Suprapubic skin (tissue), 4 donors: ENCODE measurements at regions not wholly inside any gene's neighbourhood (a gene's known extent, or its start where the extent isn't known, plus 50 kb on each side); places are given as distances from the start of the nearest gene placed in this dataset.

Experiments
- DNase-seq, 2 donors: peaks; one replicate each; pipeline ENCODE4 v3.0.0-alpha.2; 2019; ENCODE audit warnings: low spot score in 2 of 2
- H3K27ac ChIP-seq: fragments of 200-600 bp; sonication (generic); one replicate; pipeline ENCODE4 v1.5.1; 2019
- H3K27me3 ChIP-seq: fragments of 200-600 bp; sonication (generic); one replicate; pipeline ENCODE4 v1.5.1; 2019
- H3K36me3 ChIP-seq: fragments of 200-600 bp; sonication (generic); one replicate; pipeline ENCODE4 v1.5.1; 2019
- H3K4me1 ChIP-seq: fragments of 200-600 bp; sonication (generic); one replicate; pipeline ENCODE4 v1.5.1; 2019
- H3K4me3 ChIP-seq: fragments of 200-600 bp; sonication (generic); one replicate; pipeline ENCODE4 v1.5.1; 2019; ENCODE audit warnings: mild to moderate bottlenecking
- H3K9me3 ChIP-seq: fragments of 200-600 bp; sonication (generic); one replicate; pipeline ENCODE4 v1.5.1; 2019
- CTCF ChIP-seq, 2 donors: fragments of 200-600 bp in 1 of 2; fragments of 450-650 bp in 1 of 2; sonication (generic) in 1 of 2; IDR thresholded peaks; one replicate each; pipeline ENCODE4 v1.5.1; 2016 to 2019; ENCODE audit warnings: antibody characterized with exemption in 2 of 2, mild to moderate bottlenecking in 1 of 2, moderate library complexity in 1 of 2
- EP300 ChIP-seq: sonication (generic); formaldehyde crosslinking; IDR thresholded peaks from one replicate; pipeline ENCODE4 v1.6.1; 2017; ENCODE audit warnings: antibody characterized with exemption
- POLR2A ChIP-seq, 2 donors: fragments of 450-650 bp; IDR thresholded peaks; one replicate each; pipeline ENCODE4 v1.6.1; 2017; ENCODE audit warnings: antibody characterized with exemption in 2 of 2, mild to moderate bottlenecking in 2 of 2, moderate library complexity in 2 of 2
- POLR2AphosphoS5 ChIP-seq, 3 donors: sonication (generic); formaldehyde crosslinking; IDR thresholded peaks; one replicate each; pipeline ENCODE4 v1.6.1; 2017; ENCODE audit warnings: antibody characterized with exemption in 3 of 3
- WGBS: methylation state at CpG from one replicate; pipeline ENCODE4 v1.1.5; 2018; 5-methylcytosine and 5-hydroxymethylcytosine counted together

GRCh38 chr5:5887833-5888232 lies 465.4 kb downstream of the ICE1 start:
- TF ChIP-seq POLR2AphosphoS5 (IDR thresholded peaks at IDR 0.05) (no peak), CTCF (IDR thresholded peaks at IDR 0.05) (no peak), POLR2A (IDR thresholded peaks at IDR 0.05) (no peak), EP300 (no peak)
- Histone ChIP-seq H3K9me3 (no peaks in the 10 kb centered on the region), H3K4me3 (no peak overlapping the region), H3K27ac (no peak overlapping the region), H3K4me1 (no peaks in the 10 kb centered on the region), H3K27me3 (peaks cover 9% of the 10 kb centered on the region), H3K36me3 (no peaks in the 10 kb centered on the region)
- no peak for DNase-seq
- 35% methylated on average over 3 of the region's 3 CpGs for WGBS

GRCh38 chr5:5886812-5887486 lies 464.5 kb downstream of the ICE1 start:
- WGBS = 20% methylated on average over 21 of the region's 42 CpGs
- Histone ChIP-seq H3K4me1 (no peaks in the 10 kb centered on the region), H3K9me3 (no peaks in the 10 kb centered on the region), H3K4me3 (no peak overlapping the region), H3K27me3 (peaks cover 9% of the 10 kb centered on the region), H3K27ac (no peak overlapping the region), H3K36me3 (no peaks in the 10 kb centered on the region)
- TF ChIP-seq CTCF (IDR thresholded peaks at IDR 0.05) (peak in 1 of 2 donors; percentile 77), POLR2A (IDR thresholded peaks at IDR 0.05) (no peak), POLR2AphosphoS5 (IDR thresholded peaks at IDR 0.05) (no peak), EP300 (no peak)
- no peak for DNase-seq

- TF ChIP-seq EP300 = no peak
- TF ChIP-seq CTCF (IDR thresholded peaks at IDR 0.05) = no peak
- no peak for TF ChIP-seq POLR2AphosphoS5 (IDR thresholded peaks at IDR 0.05)
- TF ChIP-seq POLR2A (IDR thresholded peaks at IDR 0.05) = no peak
- peaks cover 9% of the 10 kb centered on the region for H3K27me3 ChIP-seq
- H3K36me3 ChIP-seq = no peaks in the 10 kb centered on the region
- H3K9me3 ChIP-seq = no peaks in the 10 kb centered on the region
- no peak overlapping the region for H3K27ac ChIP-seq
- no peaks in the 10 kb centered on the region for H3K4me1 ChIP-seq
- H3K4me3 ChIP-seq = no peak overlapping the region
- DNase-seq = no peak
- 89% methylated on average over 20 of the region's 20 CpGs for WGBS
Observed at GRCh38 chr5:5886353-5886752, 463.9 kb downstream of the ICE1 start.

- Histone ChIP-seq H3K4me1 (no peaks in the 10 kb centered on the region), H3K27me3 (peaks cover 9% of the 10 kb centered on the region), H3K4me3 (no peak overlapping the region), H3K27ac (no peak overlapping the region), H3K36me3 (no peaks in the 10 kb centered on the region), H3K9me3 (no peaks in the 10 kb centered on the region)
- 96% methylated on average over 8 of the region's 8 CpGs for WGBS
- no peak for DNase-seq
- TF ChIP-seq EP300 (no peak), POLR2AphosphoS5 (IDR thresholded peaks at IDR 0.05) (no peak), POLR2A (IDR thresholded peaks at IDR 0.05) (no peak), CTCF (IDR thresholded peaks at IDR 0.05) (no peak)
Observed at GRCh38 chr5:5885782-5886181, 463.3 kb downstream of the ICE1 start.

- H3K36me3 ChIP-seq = no peaks in the 10 kb centered on the region
- no peaks in the 10 kb centered on the region for H3K9me3 ChIP-seq
- no peak overlapping the region for H3K27ac ChIP-seq
- H3K27me3 ChIP-seq = peaks cover 9% of the 10 kb centered on the region
- no peak for TF ChIP-seq EP300
- TF ChIP-seq POLR2AphosphoS5 (IDR thresholded peaks at IDR 0.05) = no peak
- no peak for TF ChIP-seq CTCF (IDR thresholded peaks at IDR 0.05)
- no peak for TF ChIP-seq POLR2A (IDR thresholded peaks at IDR 0.05)
- H3K4me3 ChIP-seq = no peak overlapping the region
- H3K4me1 ChIP-seq = no peaks in the 10 kb centered on the region
- no peak for DNase-seq
- 87% methylated on average over 5 of the region's 5 CpGs for WGBS
Observed at GRCh38 chr5:5884593-5884992, 462.1 kb downstream of the ICE1 start.
